ENCODE measurements at regions not wholly inside any gene's neighbourhood (a gene's known extent, or its start where the extent isn't known, plus 50 kb on each side); places are given as distances from the start of the nearest gene placed in this dataset.

DNA sequence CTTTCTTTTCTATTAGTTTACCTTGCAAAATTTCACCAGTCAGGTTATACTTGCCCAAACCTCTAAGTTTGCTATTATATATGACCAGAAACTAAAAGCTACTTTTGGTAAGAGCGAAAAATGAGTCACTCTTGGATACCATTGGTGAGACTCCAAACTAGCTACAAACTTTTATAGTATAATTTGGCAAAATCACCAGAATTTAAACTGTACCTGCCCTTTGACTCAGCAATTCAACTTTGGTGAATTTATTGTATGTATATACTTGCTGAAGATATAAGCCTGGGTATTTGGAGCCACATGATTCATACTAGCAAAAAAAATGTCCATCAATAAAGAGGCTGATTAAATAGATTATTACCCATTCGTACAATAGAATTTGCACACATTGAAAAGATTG, 178.7 kb upstream of the STEAP1 start:
- Mint-ChIP-seq H3K4me3 (no peak overlapping the region), H3K9me3 (ENCODE audit: low read depth) (no peaks in the 10 kb centered on the region), H3K27ac (no peak overlapping the region), H3K4me1 (ENCODE audit: low read depth) (no peaks in the 10 kb centered on the region), H3K27me3 (peaks cover 2% of the 10 kb centered on the region), H3K36me3 (no peaks in the 10 kb centered on the region)

DNA sequence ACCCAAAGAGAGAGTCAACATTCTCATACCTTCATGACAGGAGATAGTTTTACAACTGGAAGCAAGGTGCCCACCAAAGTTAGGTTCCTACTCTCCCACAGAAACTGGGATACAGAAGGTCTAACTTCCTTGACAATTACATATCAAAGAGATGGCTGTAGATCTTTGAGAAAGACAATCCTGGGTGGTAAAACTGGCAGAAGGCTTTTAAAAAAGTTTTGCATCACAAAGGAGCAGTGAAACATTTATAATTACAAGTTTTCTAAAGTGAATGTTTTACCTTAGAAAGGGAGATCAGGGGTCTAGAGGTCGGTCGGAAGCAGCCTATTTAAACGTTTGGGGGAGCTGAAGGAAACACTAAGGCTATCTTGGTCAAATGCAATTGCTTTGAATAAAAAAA, 166.6 kb upstream of the STEAP1 start:
- Mint-ChIP-seq H3K27ac (no peak overlapping the region), H3K4me3 (no peak overlapping the region), H3K27me3 (no peaks in the 10 kb centered on the region), H3K36me3 (no peaks in the 10 kb centered on the region), H3K4me1 (ENCODE audit: low read depth) (no peaks in the 10 kb centered on the region), H3K9me3 (ENCODE audit: low read depth) (peaks cover 10% of the 10 kb centered on the region)

DNA sequence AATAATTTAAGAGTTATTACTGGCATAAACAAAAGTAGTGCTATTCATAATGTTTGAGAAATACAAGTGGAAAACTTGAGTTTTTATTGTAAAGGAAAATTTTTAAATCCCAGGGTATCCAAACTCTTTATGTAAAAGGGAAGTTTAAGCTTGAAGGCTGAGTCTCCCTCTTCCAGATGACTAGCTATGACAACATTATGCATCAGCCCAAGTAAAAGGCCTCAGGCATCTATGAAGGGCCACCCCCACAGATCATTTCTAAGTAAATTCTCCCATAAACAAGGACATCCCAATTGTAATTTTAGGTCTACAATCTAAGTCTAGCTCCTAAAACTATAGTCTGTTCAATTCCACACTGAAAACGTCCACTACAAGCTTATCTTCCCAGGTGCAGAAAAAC, 166.2 kb upstream of the STEAP1 start:
- H3K36me3 Mint-ChIP-seq: no peaks in the 10 kb centered on the region
- no peaks in the 10 kb centered on the region for H3K4me1 Mint-ChIP-seq (ENCODE audit: low read depth)
- no peak overlapping the region for H3K27ac Mint-ChIP-seq
- H3K27me3 Mint-ChIP-seq: no peaks in the 10 kb centered on the region
- H3K9me3 Mint-ChIP-seq (ENCODE audit: low read depth): peaks cover 10% of the 10 kb centered on the region
- H3K4me3 Mint-ChIP-seq: no peak overlapping the region

DNA sequence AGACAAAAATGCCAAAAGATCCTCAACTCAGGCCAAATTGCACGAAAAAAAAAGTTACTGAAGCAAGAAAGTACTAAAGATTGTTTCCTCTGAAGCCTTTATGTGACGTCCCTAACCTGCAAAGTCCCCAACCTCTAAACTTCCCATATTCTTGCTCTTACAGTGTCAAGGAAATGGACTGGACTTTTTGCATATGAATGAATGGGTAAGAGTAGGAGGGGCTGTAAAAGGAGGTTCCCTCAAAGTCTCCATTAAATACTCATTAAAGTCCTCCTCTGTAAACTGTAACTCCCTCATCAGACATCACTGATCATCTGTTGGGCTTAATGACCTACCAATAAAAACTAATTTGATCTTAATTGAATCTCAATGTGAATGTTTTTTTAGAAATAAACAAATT, 164.8 kb upstream of the STEAP1 start:
- no peaks in the 10 kb centered on the region for H3K4me1 Mint-ChIP-seq (ENCODE audit: low read depth)

DNA sequence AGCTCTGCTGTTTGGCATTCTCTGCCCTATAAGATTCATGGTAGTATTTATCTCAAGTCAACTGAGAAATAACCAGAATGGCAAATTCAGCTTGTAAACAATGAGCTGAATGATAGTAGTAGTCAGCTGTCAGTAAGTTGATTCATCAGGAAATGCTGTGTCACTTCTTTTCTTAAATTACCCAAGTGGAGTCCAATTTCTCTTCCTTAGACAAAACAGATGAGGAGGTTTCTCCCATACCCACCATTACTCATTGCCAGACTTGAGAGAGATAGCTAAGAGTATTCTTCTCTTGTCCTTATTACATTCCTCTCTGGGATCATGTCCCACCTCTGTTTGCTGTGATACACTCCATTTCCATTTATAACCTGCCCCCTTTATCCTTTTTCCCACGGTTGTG, 159.8 kb upstream of the STEAP1 start:
- no peak overlapping the region for H3K4me3 Mint-ChIP-seq
- no peaks in the 10 kb centered on the region for H3K27me3 Mint-ChIP-seq
- H3K36me3 Mint-ChIP-seq: no peaks in the 10 kb centered on the region
- peaks cover 21% of the 10 kb centered on the region for H3K9me3 Mint-ChIP-seq (ENCODE audit: low read depth)
- H3K4me1 Mint-ChIP-seq (ENCODE audit: low read depth): no peaks in the 10 kb centered on the region
- no peak overlapping the region for H3K27ac Mint-ChIP-seq

More for the DNA sequence above, 164.8 kb upstream of the STEAP1 start:
- peaks cover 12% of the 10 kb centered on the region for H3K9me3 Mint-ChIP-seq (ENCODE audit: low read depth)
- H3K27ac Mint-ChIP-seq: no peak overlapping the region
- no peak overlapping the region for H3K4me3 Mint-ChIP-seq
- H3K27me3 Mint-ChIP-seq: no peaks in the 10 kb centered on the region
- no peaks in the 10 kb centered on the region for H3K36me3 Mint-ChIP-seq

DNA sequence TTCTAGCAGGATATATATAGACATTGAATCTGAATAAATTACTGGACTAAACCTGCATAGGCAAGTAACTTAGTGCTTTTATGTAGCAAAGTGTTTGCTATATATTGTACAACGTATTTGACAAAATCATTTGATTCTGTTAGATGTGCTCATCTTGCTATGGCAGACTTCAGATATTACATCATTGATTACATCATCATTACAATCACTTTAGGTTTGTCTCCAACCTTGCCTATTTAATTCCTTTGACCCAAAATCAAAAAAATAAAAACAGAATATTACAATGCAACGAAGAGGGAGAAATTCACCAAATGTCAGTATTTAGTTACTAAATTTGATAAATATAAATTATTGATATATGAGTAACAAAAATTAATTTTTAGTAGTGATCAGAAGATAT, 155.7 kb upstream of the STEAP1 start:
- Mint-ChIP-seq H3K4me3 (no peak overlapping the region), H3K4me1 (ENCODE audit: low read depth) (no peaks in the 10 kb centered on the region), H3K36me3 (no peaks in the 10 kb centered on the region), H3K9me3 (ENCODE audit: low read depth) (peaks cover 18% of the 10 kb centered on the region), H3K27ac (no peak overlapping the region), H3K27me3 (no peaks in the 10 kb centered on the region)

DNA sequence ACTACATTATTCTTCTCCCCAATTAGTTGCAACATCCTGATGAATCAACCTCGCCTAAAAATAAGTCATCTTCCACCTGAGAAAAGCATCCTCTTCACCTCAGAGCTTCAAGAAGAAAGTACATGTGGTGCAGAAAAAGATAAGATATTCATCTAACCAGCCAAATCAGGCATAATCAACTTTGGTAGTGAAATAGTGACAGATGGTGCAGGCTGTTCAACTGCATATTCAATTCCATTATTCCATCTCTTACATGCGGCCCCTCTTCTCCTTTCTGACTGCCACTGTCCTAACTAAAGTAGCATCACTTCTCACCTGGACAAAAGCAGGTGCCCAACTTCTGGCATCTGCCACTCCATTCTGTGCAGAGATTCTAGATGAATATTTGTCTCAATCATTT, 148.4 kb upstream of the STEAP1 start:
- H3K4me1 Mint-ChIP-seq (ENCODE audit: low read depth): no peaks in the 10 kb centered on the region
- H3K36me3 Mint-ChIP-seq: no peaks in the 10 kb centered on the region
- H3K27me3 Mint-ChIP-seq: peaks cover 2% of the 10 kb centered on the region
- no peaks in the 10 kb centered on the region for H3K9me3 Mint-ChIP-seq (ENCODE audit: low read depth)
- H3K4me3 Mint-ChIP-seq: no peak overlapping the region
- no peak overlapping the region for H3K27ac Mint-ChIP-seq

DNA sequence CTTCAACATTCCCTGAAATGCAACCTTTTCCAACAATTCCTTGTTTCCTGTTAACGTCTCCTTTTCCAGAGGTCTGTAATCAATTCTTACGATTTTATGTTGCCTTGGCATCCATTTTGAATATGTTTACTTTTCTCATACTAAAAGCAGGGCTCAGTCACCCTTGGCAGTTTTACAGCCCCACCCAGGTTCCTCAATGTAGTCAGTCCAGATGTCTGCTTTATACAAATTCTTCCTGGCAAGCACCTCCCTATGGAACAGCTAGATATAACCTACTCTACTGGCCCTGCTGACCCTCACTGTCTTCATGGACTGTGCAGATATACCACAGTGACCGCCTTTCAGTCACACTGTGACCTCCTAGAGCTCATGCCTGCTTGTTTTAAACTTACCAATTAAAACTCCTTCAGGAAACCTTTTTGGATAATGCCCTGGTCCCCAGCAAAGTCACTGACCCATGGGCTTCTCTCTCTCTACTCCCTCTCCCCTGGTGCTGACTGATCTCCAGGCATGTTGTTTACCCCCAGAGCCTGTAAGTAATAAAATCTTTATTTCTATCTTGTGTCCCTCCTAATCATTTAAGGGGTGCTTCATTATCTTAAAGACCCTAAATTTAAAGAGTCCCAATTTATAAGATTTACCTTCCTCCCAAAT, 147.1 kb upstream of the STEAP1 start:
- H3K27ac Mint-ChIP-seq: no peak overlapping the region
- H3K4me3 Mint-ChIP-seq: no peak overlapping the region
- H3K36me3 Mint-ChIP-seq: no peaks in the 10 kb centered on the region
- H3K4me1 Mint-ChIP-seq (ENCODE audit: low read depth): no peaks in the 10 kb centered on the region
- H3K9me3 Mint-ChIP-seq (ENCODE audit: low read depth): no peaks in the 10 kb centered on the region
- peaks cover 2% of the 10 kb centered on the region for H3K27me3 Mint-ChIP-seq

DNA sequence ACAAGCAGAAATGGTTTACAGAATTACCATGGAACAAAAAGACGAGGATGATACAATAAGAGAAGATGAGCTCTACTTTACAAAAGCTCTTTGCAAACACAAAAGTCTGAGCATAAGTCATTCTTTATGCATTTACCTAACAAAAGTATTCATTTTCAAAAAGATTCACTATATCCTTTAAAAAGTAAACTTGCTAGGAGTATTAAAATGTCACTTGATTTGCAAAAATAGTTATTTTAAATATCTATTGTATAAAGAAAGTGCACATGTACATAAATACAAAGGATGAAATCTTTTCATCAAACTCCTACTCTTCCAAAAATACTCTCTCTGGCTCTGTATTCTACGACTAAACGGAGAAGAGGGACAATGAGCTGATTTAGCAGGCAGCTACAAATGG, 146.4 kb upstream of the STEAP1 start:
- Mint-ChIP-seq H3K9me3 (ENCODE audit: low read depth) (no peaks in the 10 kb centered on the region), H3K36me3 (no peaks in the 10 kb centered on the region), H3K27ac (no peak overlapping the region), H3K27me3 (peaks cover 2% of the 10 kb centered on the region), H3K4me3 (no peak overlapping the region), H3K4me1 (ENCODE audit: low read depth) (no peaks in the 10 kb centered on the region)

DNA sequence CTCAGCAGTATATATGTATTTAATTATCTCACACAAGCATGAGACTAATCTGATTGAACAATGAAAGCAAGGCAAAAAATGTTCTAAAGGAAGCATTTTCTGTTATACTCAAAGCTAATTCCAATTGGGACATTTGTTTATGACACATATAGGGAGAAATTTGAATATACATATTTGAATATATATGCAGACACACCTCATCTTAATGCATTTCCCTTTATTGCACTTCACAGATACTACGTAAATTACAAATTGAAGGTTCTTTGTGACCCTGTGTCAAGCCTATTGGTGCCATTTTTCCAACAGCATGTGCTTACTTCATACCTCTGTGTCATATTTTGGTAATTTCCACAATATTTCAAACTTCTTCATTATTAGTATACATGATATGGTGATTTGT, 132.1 kb upstream of the STEAP1 start:
- peaks cover 2% of the 10 kb centered on the region for H3K27me3 Mint-ChIP-seq
- no peak overlapping the region for H3K4me3 Mint-ChIP-seq
- H3K9me3 Mint-ChIP-seq (ENCODE audit: low read depth): peaks cover 4% of the 10 kb centered on the region
- H3K27ac Mint-ChIP-seq: no peak overlapping the region
- no peaks in the 10 kb centered on the region for H3K4me1 Mint-ChIP-seq (ENCODE audit: low read depth)
- no peaks in the 10 kb centered on the region for H3K36me3 Mint-ChIP-seq

DNA sequence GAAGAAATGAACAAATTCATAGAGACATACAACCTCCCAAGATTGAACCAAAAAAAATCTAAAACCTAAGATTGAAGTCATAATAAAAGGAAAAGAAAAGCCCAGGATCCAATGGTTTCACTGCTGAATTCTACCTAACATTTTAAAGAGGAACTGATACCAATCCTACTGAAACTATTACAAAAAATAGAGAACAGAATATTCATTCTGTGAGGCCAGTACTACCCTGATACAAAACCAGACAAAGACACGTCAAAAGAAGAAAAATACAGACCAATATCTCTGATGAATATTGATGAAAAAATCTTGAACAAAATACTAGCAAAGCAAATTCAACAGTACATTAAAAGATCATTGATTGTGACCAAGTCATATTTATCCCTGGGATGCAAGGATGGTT, 128.5 kb upstream of the STEAP1 start:
- peaks cover 3% of the 10 kb centered on the region for H3K9me3 Mint-ChIP-seq (ENCODE audit: low read depth)
- H3K27ac Mint-ChIP-seq: no peak overlapping the region
- no peak overlapping the region for H3K4me3 Mint-ChIP-seq
- H3K36me3 Mint-ChIP-seq: no peaks in the 10 kb centered on the region
- no peaks in the 10 kb centered on the region for H3K27me3 Mint-ChIP-seq
- no peaks in the 10 kb centered on the region for H3K4me1 Mint-ChIP-seq (ENCODE audit: low read depth)

DNA sequence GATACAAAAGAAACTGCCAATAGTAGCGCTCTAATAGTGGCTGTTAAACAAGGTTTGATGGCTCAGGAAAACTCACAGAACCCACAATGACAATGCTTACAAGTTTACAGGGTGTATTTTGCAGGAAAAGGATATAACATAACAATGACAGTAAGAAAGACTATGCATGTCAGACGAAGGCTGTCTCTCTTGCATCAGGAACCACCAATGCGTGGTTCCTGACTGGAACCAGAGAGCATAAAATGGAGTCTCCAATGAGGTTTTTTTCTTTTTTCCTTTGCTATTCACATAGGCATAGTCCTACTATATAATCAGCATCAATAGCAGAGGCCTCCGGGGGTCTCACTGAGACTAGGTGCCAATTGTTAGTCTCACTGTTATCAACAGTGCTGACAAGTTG, 120.4 kb upstream of the STEAP1 start:
- H3K4me1 Mint-ChIP-seq (ENCODE audit: low read depth): no peaks in the 10 kb centered on the region
- no peaks in the 10 kb centered on the region for H3K9me3 Mint-ChIP-seq (ENCODE audit: low read depth)
- H3K36me3 Mint-ChIP-seq: no peaks in the 10 kb centered on the region
- H3K4me3 Mint-ChIP-seq: no peak overlapping the region
- no peaks in the 10 kb centered on the region for H3K27me3 Mint-ChIP-seq
- H3K27ac Mint-ChIP-seq: no peak overlapping the region

DNA sequence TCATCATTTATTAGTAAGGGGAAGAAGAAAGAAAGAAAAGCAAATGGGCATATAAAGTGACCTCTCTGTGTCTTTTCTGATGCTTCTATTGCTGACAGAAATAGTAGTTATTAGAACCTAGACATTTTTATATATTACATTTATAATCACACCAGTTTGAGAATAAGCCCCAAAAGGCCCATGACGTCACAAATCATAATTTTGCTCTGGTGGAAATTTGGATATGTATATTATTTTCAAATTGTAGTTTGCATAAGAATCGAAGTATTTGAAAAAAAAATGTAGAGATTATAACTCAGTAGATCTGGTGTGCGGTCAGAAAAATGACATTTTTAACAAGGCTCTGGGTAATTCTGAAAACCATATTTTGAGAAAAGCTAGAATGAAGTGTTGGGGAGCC, 101.2 kb upstream of the STEAP1 start:
- H3K9me3 Mint-ChIP-seq (ENCODE audit: low read depth): peaks cover 6% of the 10 kb centered on the region
- H3K4me1 Mint-ChIP-seq (ENCODE audit: low read depth): no peaks in the 10 kb centered on the region
- no peaks in the 10 kb centered on the region for H3K36me3 Mint-ChIP-seq
- no peak overlapping the region for H3K27ac Mint-ChIP-seq
- H3K4me3 Mint-ChIP-seq: no peak overlapping the region
- H3K27me3 Mint-ChIP-seq: no peaks in the 10 kb centered on the region

DNA sequence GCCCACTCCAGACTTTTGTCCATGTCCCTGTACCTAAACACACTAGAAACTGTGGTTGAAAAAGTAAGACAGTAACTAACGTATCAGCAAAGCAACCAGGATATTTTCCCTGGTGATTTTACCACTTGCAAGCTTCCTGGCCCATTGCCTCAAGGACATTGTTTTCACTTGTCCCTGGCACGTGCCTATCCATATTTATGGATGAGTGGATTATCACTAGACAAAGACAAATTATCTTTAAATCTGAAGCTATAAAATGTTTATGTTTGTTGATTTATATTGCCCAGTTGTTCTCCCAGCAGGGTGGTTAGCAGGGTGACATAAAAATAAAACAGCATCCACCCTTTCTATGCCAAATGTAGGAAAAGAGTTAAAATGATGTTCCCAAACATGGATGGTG, 93.2 kb upstream of the STEAP1 start:
- no peaks in the 10 kb centered on the region for H3K4me1 Mint-ChIP-seq (ENCODE audit: low read depth)
- H3K36me3 Mint-ChIP-seq: no peaks in the 10 kb centered on the region
- no peak overlapping the region for H3K27ac Mint-ChIP-seq
- H3K4me3 Mint-ChIP-seq: no peak overlapping the region
- no peaks in the 10 kb centered on the region for H3K27me3 Mint-ChIP-seq
- no peaks in the 10 kb centered on the region for H3K9me3 Mint-ChIP-seq (ENCODE audit: low read depth)

DNA sequence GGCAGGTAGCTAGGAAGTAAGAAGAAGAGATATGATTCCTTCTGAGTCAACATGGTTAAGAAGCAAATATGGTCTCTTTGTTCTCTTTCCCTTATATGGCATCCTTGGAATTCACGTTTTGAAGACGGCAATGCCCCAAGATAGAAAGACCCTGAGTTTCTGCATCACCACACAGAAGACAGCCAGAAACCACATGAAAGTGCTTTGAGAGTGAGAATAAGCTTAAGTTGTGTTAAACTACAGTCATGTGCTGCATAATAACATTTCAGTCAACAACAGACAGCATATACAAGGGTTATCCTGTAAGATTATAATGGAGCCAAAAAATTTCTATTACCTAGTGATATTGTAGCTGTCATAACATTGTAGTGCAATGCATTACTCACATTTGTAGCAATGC, 89.9 kb upstream of the STEAP1 start:
- H3K27me3 Mint-ChIP-seq: no peaks in the 10 kb centered on the region
- no peak overlapping the region for H3K27ac Mint-ChIP-seq
- H3K4me3 Mint-ChIP-seq: no peak overlapping the region
- H3K36me3 Mint-ChIP-seq: no peaks in the 10 kb centered on the region
- H3K4me1 Mint-ChIP-seq (ENCODE audit: low read depth): no peaks in the 10 kb centered on the region
- H3K9me3 Mint-ChIP-seq (ENCODE audit: low read depth): no peaks in the 10 kb centered on the region

DNA sequence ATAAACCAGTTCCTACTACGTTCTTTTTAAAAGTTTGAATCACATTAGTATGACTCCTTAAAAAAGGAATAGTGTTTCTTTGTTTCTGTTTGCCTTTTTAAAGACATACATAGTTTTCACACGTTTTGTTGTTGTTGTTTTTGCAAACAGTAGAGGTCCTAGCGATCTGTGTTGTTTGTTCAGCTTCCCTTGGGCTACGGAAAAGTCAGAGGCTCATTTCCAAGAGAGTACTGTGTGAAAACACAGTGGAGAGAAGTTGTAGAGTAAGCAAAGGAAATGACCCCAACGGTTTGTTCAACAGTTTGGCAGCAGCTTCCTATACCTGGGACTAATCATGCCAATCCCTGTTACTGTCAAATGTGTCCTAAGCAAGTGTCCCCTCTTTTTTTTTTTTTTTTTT, 87.1 kb upstream of the STEAP1 start:
- Mint-ChIP-seq H3K9me3 (ENCODE audit: low read depth) (no peaks in the 10 kb centered on the region), H3K27ac (no peak overlapping the region), H3K4me1 (ENCODE audit: low read depth) (no peaks in the 10 kb centered on the region), H3K27me3 (no peaks in the 10 kb centered on the region), H3K4me3 (no peak overlapping the region), H3K36me3 (no peaks in the 10 kb centered on the region)
